Suprapubic skin (tissue), 4 donors: ENCODE measurements at regions not wholly inside any gene's neighbourhood (a gene's known extent, or its start where the extent isn't known, plus 50 kb on each side); places are given as distances from the start of the nearest gene placed in this dataset.

Experiments
- POLR2A ChIP-seq, 2 donors: fragments of 450-650 bp; IDR thresholded peaks; one replicate each; pipeline ENCODE4 v1.6.1; 2017; ENCODE audit warnings: antibody characterized with exemption in 2 of 2, mild to moderate bottlenecking in 2 of 2, moderate library complexity in 2 of 2
- POLR2AphosphoS5 ChIP-seq, 3 donors: sonication (generic); formaldehyde crosslinking; IDR thresholded peaks; one replicate each; pipeline ENCODE4 v1.6.1; 2017; ENCODE audit warnings: antibody characterized with exemption in 3 of 3
- TF ChIP-seq, protein P1 (sequence below), 2 donors: fragments of 200-600 bp in 1 of 2; fragments of 450-650 bp in 1 of 2; sonication (generic) in 1 of 2; IDR thresholded peaks; one replicate each; pipeline ENCODE4 v1.5.1; 2016 to 2019; ENCODE audit warnings: antibody characterized with exemption in 2 of 2, mild to moderate bottlenecking in 1 of 2, moderate library complexity in 1 of 2

DNA sequence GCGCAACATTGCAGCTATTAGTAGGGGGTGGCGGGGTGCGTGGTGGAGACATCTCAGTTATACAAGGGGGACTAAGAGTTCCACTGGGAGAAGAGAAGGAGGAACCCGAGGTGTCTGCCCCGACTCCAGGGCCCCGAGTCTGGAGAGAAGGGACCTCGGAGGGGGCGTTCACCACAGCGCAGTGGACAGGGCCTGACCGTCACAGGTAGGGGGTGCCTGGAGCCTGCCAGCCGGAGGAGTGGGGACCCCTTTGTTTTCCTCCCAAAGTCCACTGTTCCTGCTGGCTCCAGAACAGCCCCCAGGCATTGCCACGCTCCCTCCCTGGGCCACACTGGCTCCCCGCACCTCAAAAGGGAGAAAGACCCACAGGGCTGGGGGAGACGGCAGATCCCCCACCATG lies 175.9 kb upstream of the TNRC6C start:
- TF ChIP-seq POLR2AphosphoS5 (IDR thresholded peaks at IDR 0.05) (no peak), POLR2A (IDR thresholded peaks at IDR 0.05) (no peak)
- TF ChIP-seq, protein P1, sequence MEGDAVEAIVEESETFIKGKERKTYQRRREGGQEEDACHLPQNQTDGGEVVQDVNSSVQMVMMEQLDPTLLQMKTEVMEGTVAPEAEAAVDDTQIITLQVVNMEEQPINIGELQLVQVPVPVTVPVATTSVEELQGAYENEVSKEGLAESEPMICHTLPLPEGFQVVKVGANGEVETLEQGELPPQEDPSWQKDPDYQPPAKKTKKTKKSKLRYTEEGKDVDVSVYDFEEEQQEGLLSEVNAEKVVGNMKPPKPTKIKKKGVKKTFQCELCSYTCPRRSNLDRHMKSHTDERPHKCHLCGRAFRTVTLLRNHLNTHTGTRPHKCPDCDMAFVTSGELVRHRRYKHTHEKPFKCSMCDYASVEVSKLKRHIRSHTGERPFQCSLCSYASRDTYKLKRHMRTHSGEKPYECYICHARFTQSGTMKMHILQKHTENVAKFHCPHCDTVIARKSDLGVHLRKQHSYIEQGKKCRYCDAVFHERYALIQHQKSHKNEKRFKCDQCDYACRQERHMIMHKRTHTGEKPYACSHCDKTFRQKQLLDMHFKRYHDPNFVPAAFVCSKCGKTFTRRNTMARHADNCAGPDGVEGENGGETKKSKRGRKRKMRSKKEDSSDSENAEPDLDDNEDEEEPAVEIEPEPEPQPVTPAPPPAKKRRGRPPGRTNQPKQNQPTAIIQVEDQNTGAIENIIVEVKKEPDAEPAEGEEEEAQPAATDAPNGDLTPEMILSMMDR (IDR thresholded peaks at IDR 0.05) = no peak
